ENCODE measurements at regions not wholly inside any gene's neighbourhood (a gene's known extent, or its start where the extent isn't known, plus 50 kb on each side); places are given as distances from the start of the nearest gene placed in this dataset.
"Not testable (repeated sequence)": the region's sequence is repeated elsewhere in the genome, so short reads cannot be mapped to it uniquely, and the experiment has no call there.

DNA sequence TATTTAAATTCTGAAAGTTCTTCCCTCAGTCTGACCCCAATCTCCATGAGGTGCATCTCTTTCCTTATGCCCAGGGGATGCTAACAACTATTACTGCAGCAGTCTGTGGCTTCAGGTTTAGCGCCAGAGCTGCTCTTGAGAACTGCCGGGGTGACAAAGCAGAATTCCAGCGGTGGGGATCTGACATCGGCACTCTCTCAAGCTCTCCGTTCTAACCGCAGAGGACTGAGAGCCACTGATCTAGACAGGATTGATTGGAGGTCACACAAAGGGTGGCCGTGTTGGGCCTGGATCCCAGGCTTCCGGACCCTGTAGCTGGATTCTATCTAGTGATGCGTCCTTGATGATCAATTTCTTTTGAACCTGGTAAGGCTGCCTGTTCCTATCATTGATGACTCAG, 155.6 kb upstream of the TMEM132C start:
- no peak for DNase-seq (ENCODE audit: low spot score in 2 of 2)
- Histone ChIP-seq H3K4me1 (no peaks in the 10 kb centered on the region), H3K27me3 (ENCODE audit: low read depth) (no peaks in the 10 kb centered on the region), H3K36me3 (replicated peaks) (no peaks in the 10 kb centered on the region), H3K4me3 (no peak overlapping the region), H3K9me3 (no peaks in the 10 kb centered on the region; the same call in 1 of the 2 replicates)
- in situ Hi-C loops (cut with MboI; ENCODE audit: low sequenced_read_pairs): no loop called here

GRCh38 chr12:128111951-128112350, 155.0 kb upstream of the TMEM132C start:
- no peak for DNase-seq (ENCODE audit: low spot score in 2 of 2)
- no peaks in the 10 kb centered on the region; the same call in 1 of the 2 replicates for H3K9me3 ChIP-seq
- H3K4me1 ChIP-seq: no peaks in the 10 kb centered on the region
- no peaks in the 10 kb centered on the region for H3K27me3 ChIP-seq (ENCODE audit: low read depth)
- no peaks in the 10 kb centered on the region for H3K36me3 ChIP-seq (replicated peaks)
- H3K4me3 ChIP-seq: no peak overlapping the region
- in situ Hi-C loops (cut with MboI; ENCODE audit: low sequenced_read_pairs): no loop called here

- H3K4me1 ChIP-seq; H3K36me3 ChIP-seq (replicated peaks); H3K9me3 ChIP-seq; DNase-seq (ENCODE audit: low spot score in 2 of 2); H3K4me3 ChIP-seq; in situ Hi-C loops (cut with MboI; ENCODE audit: low sequenced_read_pairs); H3K27me3 ChIP-seq (ENCODE audit: low read depth): not testable (repeated sequence)
Observed at GRCh38 chr12:128113250-128113649, 153.7 kb upstream of the TMEM132C start.

- H3K4me1 ChIP-seq: no peaks in the 10 kb centered on the region
- H3K4me3 ChIP-seq: no peak overlapping the region
- DNase-seq (ENCODE audit: low spot score in 2 of 2): no peak
- H3K27me3 ChIP-seq (ENCODE audit: low read depth): no peaks in the 10 kb centered on the region
- in situ Hi-C loops (cut with MboI; ENCODE audit: low sequenced_read_pairs): no loop called here
- no peaks in the 10 kb centered on the region for H3K36me3 ChIP-seq (replicated peaks)
- no peaks in the 10 kb centered on the region; the same call in 1 of the 2 replicates for H3K9me3 ChIP-seq
Observed at GRCh38 chr12:128114485-128114884, 152.5 kb upstream of the TMEM132C start.

DNA sequence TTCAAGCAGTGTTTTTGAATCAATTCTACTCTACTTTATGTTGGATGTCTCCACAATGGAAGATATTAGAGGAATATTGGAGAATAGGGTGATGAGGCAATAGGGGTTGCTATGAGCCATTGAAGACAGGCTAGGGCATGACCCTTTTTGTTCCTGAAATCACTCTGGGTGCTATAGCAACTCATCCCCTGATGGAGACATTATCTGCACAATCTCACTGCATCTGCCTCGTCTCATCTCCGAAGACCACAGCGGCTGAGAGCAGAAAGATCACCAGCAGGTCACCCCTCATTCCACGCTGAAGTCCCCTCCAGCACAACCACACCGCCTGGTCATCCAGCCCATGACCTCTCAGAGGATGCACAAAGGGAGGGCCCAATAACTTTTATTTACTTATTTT, 150.4 kb upstream of the TMEM132C start:
- H3K36me3 ChIP-seq (replicated peaks): no peaks in the 10 kb centered on the region
- no peaks in the 10 kb centered on the region for H3K4me1 ChIP-seq
- H3K4me3 ChIP-seq: no peak overlapping the region
- no peaks in the 10 kb centered on the region for H3K9me3 ChIP-seq
- DNase-seq (ENCODE audit: low spot score in 2 of 2): no peak
- in situ Hi-C loops (cut with MboI; ENCODE audit: low sequenced_read_pairs): no loop called here
- H3K27me3 ChIP-seq (ENCODE audit: low read depth): no peaks in the 10 kb centered on the region

GRCh38 chr12:128120035-128120434, 146.9 kb upstream of the TMEM132C start:
- no peaks in the 10 kb centered on the region for H3K36me3 ChIP-seq (replicated peaks)
- H3K27me3 ChIP-seq (ENCODE audit: low read depth): no peaks in the 10 kb centered on the region
- no peak overlapping the region for H3K4me3 ChIP-seq
- no peaks in the 10 kb centered on the region for H3K9me3 ChIP-seq
- DNase-seq (ENCODE audit: low spot score in 2 of 2): no peak
- in situ Hi-C loops (cut with MboI; ENCODE audit: low sequenced_read_pairs): no loop called here
- no peaks in the 10 kb centered on the region for H3K4me1 ChIP-seq

- no peak for DNase-seq (ENCODE audit: low spot score in 2 of 2)
- no peaks in the 10 kb centered on the region for H3K27me3 ChIP-seq (ENCODE audit: low read depth)
- in situ Hi-C loops (cut with MboI; ENCODE audit: low sequenced_read_pairs): no loop called here
Observed at GRCh38 chr12:128121424-128121823, 145.5 kb upstream of the TMEM132C start.

DNA sequence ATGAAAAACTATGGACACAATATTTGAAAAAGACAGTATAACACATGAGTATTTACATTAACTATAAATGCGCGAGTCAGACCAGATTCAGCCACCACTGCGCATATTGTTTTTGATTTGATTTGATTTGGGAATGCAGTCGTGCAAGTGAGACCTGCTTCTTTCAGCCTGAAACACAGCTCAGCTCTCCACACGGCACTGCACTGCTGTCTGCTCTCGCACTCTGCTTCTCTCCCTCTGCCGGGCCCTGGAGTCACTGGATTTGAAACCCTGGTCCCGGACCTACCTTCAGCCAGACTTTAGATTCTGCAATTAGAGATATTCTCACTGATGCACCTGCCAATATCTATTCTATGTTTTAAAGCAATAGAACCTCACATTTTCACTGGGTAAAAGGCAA, 143.9 kb upstream of the TMEM132C start:
- Histone ChIP-seq H3K4me3 (no peak overlapping the region), H3K27me3 (ENCODE audit: low read depth) (no peaks in the 10 kb centered on the region), H3K36me3 (replicated peaks) (no peaks in the 10 kb centered on the region), H3K9me3 (no peaks in the 10 kb centered on the region), H3K4me1 (no peaks in the 10 kb centered on the region)
- in situ Hi-C loops (cut with MboI; ENCODE audit: low sequenced_read_pairs): no loop called here
- no peak for DNase-seq (ENCODE audit: low spot score in 2 of 2)

More at GRCh38 chr12:128121424-128121823, 145.5 kb upstream of the TMEM132C start:
- Histone ChIP-seq H3K36me3 (replicated peaks) (no peaks in the 10 kb centered on the region), H3K9me3 (no peaks in the 10 kb centered on the region), H3K4me3 (no peak overlapping the region), H3K4me1 (no peaks in the 10 kb centered on the region)

GRCh38 chr12:128131955-128132354, 135.0 kb upstream of the TMEM132C start:
- H3K36me3 ChIP-seq (replicated peaks): no peaks in the 10 kb centered on the region
- no peaks in the 10 kb centered on the region for H3K27me3 ChIP-seq (ENCODE audit: low read depth)
- in situ Hi-C loops (cut with MboI; ENCODE audit: low sequenced_read_pairs): no loop called here
- no peaks in the 10 kb centered on the region for H3K9me3 ChIP-seq
- H3K4me3 ChIP-seq: no peak overlapping the region
- no peaks in the 10 kb centered on the region for H3K4me1 ChIP-seq
- DNase-seq (ENCODE audit: low spot score in 2 of 2): no peak

DNA sequence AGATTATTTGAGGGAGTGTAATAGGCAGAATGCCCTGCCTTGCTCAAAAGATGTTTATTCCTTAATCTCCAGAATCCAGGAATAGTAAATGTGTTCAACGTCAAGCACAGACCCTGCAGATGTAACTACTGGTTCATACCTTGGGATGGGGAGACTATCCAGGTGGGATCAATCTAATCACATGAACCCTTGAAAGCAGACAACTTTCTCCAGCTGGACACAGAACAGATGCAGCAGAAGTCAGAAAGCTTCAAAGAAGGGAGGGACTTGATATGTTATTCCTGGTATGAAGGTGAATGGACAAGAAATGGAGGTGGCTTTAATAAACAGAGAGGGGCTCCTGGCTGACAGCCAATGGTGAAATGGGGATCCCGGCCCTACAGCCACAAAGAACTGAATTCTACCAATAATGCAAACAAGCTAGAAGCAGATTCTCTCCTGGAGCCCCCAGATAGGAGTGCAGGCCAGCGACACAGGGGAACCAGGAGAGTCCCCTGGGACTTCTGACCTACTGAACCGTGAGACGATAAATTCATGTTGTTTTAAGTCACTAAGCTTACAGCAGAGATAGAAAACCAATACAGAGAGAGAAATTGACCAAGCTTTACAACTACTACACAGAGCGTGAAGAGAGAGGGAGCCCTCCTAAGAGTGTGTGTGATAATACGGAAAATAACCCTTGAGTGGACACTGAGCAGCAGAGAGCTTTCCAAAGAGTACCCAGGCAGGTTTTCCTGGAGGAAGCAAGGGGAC, 133.5 kb upstream of the TMEM132C start:
- H3K4me3 ChIP-seq: no peak overlapping the region
- in situ Hi-C loops (cut with MboI; ENCODE audit: low sequenced_read_pairs): no loop called here
- no peaks in the 10 kb centered on the region for H3K36me3 ChIP-seq (replicated peaks)
- no peaks in the 10 kb centered on the region; the same call in 1 of the 2 replicates for H3K9me3 ChIP-seq
- H3K27me3 ChIP-seq (ENCODE audit: low read depth): no peaks in the 10 kb centered on the region
- no peak for DNase-seq (ENCODE audit: low spot score in 2 of 2)
- no peaks in the 10 kb centered on the region for H3K4me1 ChIP-seq

- Histone ChIP-seq H3K4me3 (no peak overlapping the region), H3K9me3 (no peaks in the 10 kb centered on the region; the same call in 1 of the 2 replicates), H3K36me3 (replicated peaks) (no peaks in the 10 kb centered on the region), H3K27me3 (ENCODE audit: low read depth) (no peaks in the 10 kb centered on the region), H3K4me1 (no peaks in the 10 kb centered on the region)
- DNase-seq (ENCODE audit: low spot score in 2 of 2): no peak
- in situ Hi-C loops (cut with MboI; ENCODE audit: low sequenced_read_pairs): no loop called here
Observed at GRCh38 chr12:128137140-128137539, 129.8 kb upstream of the TMEM132C start.

DNA sequence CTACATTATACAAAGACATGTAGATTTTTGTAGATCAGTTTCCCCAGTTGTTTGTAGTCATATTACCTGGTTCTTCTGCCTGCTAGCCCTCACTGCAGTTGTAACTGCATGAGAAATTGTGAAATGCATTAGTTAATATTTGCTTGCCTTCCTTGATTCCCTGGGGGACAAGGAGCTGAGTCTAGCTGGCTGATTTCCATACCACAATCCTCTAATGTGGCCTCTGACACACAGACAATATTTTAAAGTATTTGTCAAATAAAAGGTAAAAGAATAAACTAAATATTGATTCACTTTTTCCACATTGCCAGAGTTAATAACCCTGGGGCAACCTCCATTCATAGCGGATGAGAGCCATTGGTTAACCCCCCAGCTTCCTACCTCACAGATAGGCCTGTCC, 128.8 kb upstream of the TMEM132C start:
- H3K4me1 ChIP-seq: no peaks in the 10 kb centered on the region
- in situ Hi-C loops (cut with MboI; ENCODE audit: low sequenced_read_pairs): no loop called here
- H3K27me3 ChIP-seq (ENCODE audit: low read depth): no peaks in the 10 kb centered on the region
- no peak overlapping the region for H3K4me3 ChIP-seq
- H3K36me3 ChIP-seq (replicated peaks): no peaks in the 10 kb centered on the region
- DNase-seq (ENCODE audit: low spot score in 2 of 2): no peak
- no peaks in the 10 kb centered on the region; the same call in 1 of the 2 replicates for H3K9me3 ChIP-seq

DNA sequence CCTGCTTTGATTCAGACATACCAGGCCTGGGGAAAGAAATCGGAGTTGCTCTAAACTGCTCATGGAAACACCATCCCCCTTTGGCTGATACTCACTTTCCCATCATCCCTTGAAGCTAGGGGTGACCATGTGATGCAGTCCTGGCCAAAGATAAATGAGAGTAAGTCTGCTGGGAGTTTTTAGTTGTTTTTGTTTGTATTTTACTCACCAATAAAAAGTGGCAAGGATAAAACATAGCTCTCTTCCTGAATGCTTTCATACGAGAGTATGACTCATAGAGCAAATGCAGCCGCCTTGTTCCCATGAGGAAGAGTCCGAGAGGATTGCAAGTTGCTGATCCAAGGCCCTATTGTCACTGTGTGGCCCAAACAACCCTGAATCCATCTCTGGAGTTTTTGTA, 126.4 kb upstream of the TMEM132C start:
- Histone ChIP-seq H3K4me1 (no peaks in the 10 kb centered on the region), H3K4me3 (no peak overlapping the region), H3K36me3 (replicated peaks) (no peaks in the 10 kb centered on the region), H3K9me3 (peaks cover 3% of the 10 kb centered on the region; the same call in 1 of the 2 replicates), H3K27me3 (ENCODE audit: low read depth) (no peaks in the 10 kb centered on the region)
- in situ Hi-C loops (cut with MboI; ENCODE audit: low sequenced_read_pairs): no loop called here
- no peak for DNase-seq (ENCODE audit: low spot score in 2 of 2)

DNA sequence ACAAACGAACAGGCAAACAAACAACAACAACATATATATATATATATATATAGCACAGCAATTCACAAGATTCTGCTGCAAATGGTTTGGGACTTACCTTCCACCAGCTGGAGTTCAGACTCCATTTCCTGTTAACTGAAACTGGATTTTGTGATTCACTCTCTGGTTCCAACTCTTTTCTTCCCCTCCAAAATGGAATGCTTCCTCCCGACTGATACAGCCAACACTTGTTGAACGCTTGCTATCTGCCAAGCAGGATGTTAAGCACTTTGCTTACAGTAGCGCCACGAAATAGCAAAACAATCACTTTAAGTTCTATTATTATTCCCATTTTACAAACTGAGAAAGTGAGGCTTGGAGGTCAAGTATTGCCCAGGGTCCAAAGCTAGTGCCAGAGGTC, 116.0 kb upstream of the TMEM132C start:
- Histone ChIP-seq H3K36me3 (replicated peaks) (no peaks in the 10 kb centered on the region), H3K9me3 (no peaks in the 10 kb centered on the region), H3K4me1 (no peaks in the 10 kb centered on the region), H3K4me3 (no peak overlapping the region), H3K27me3 (ENCODE audit: low read depth) (no peaks in the 10 kb centered on the region)
- in situ Hi-C loops (cut with MboI; ENCODE audit: low sequenced_read_pairs): no loop called here
- no peak for DNase-seq (ENCODE audit: low spot score in 2 of 2)

DNA sequence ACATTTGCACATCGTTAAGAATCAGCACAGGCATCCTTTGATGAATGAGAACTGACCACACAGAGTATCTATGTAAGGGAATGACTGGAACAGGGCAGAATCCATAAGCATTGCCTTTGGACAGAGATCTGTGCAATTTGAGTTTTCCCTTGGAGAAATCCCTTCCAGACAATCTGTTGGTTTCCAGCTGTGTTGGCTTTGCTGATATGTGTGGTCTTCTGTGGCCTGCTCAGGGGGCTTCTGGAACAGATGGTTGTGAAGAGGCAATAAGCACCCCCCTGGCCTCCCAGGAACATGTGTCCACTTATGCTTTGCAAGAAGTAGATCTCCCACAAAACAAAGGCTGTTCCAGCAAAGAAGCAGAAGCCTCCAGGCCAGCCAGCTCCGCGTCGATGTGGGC, 111.4 kb upstream of the TMEM132C start:
- in situ Hi-C loops (cut with MboI; ENCODE audit: low sequenced_read_pairs): no loop called here
- Histone ChIP-seq H3K36me3 (replicated peaks) (no peaks in the 10 kb centered on the region), H3K4me1 (no peaks in the 10 kb centered on the region), H3K9me3 (no peaks in the 10 kb centered on the region), H3K4me3 (no peak overlapping the region), H3K27me3 (ENCODE audit: low read depth) (no peaks in the 10 kb centered on the region)
- DNase-seq (ENCODE audit: low spot score in 2 of 2): no peak

Measured in HAP-1 (cell line).